ENCODE measurements at regions not wholly inside any gene's neighbourhood (a gene's known extent, or its start where the extent isn't known, plus 50 kb on each side); places are given as distances from the start of the nearest gene placed in this dataset.

GRCh38 chr1:43071241-43071640, 100.8 kb downstream of the EBNA1BP2 start:
- TF ChIP-seq POLR2A (IDR thresholded peaks at IDR 0.05; ENCODE audit: low read length) (no peak), CTCF (IDR thresholded peaks at IDR 0.05) (no peak), MAZ (IDR thresholded peaks at IDR 0.05; ENCODE audit: borderline replicate concordance, low read depth, low read length) (no peak), ATOH8 (CRISPR knock-in tag; IDR thresholded peaks at IDR 0.05; ENCODE audit: low read depth) (no peak), NR3C1 (IDR thresholded peaks at IDR 0.05) (no peak)
